Neuronal stem cell (in vitro differentiated cells): ENCODE measurements at regions not wholly inside any gene's neighbourhood (a gene's known extent, or its start where the extent isn't known, plus 50 kb on each side); places are given as distances from the start of the nearest gene placed in this dataset.
A peak's percentile ranks its signal among the peaks of the same experiment; 100 is the strongest.

Experiments used
- DNase-seq: peaks from one replicate; pipeline ENCODE4 v3.0.0-alpha.2; 2013; ENCODE audit warnings: low spot score
- H2AFZ ChIP-seq: one replicate; pipeline ENCODE4 v1.6.1; 2013; ENCODE audit warnings: mild to moderate bottlenecking, low read length, inconsistent platforms
- H2AK5ac ChIP-seq: 2 replicates; pipeline ENCODE4 v1.6.1; 2013; ENCODE audit warnings: low read depth, mild to moderate bottlenecking, inconsistent platforms, low read length, moderate library complexity, mixed read lengths
- H2BK120ac ChIP-seq: 2 replicates; pipeline ENCODE4 v1.6.1; 2013; ENCODE audit warnings: low read depth, mild to moderate bottlenecking, inconsistent platforms, low read length, moderate library complexity, mixed read lengths
- H2BK12ac ChIP-seq: one replicate; pipeline ENCODE4 v1.6.1; 2013; ENCODE audit warnings: low read length, inconsistent platforms
- H2BK15ac ChIP-seq: 2 replicates; pipeline ENCODE4 v1.6.1; 2013; ENCODE audit warnings: mild to moderate bottlenecking, low read length, inconsistent platforms, mixed read lengths
- H2BK5ac ChIP-seq: one replicate; pipeline ENCODE4 v1.6.1; 2013; ENCODE audit warnings: inconsistent platforms, mild to moderate bottlenecking, low read length, moderate library complexity
- H3K14ac ChIP-seq: one replicate; pipeline ENCODE4 v1.6.1; 2013; ENCODE audit warnings: low read length, inconsistent platforms
- H3K18ac ChIP-seq: 2 replicates; pipeline ENCODE4 v1.6.1; 2013; ENCODE audit warnings: low read length, inconsistent platforms
- H3K23ac ChIP-seq: 2 replicates; pipeline ENCODE4 v1.6.1; 2013; ENCODE audit warnings: low read depth, mild to moderate bottlenecking, mixed read lengths, low read length, inconsistent platforms; ENCODE audit not compliant: poor library complexity
- H3K27ac ChIP-seq: replicated peaks from 3 replicates; pipeline ENCODE4 v1.5.1; 2013; ENCODE audit warnings: low read length, inconsistent platforms
- H3K27me3 ChIP-seq, 3 experiments: 2 replicates each; pipeline ENCODE4 v1.6.1; 2013; ENCODE audit warnings: low read length in 3 of 3, mild to moderate bottlenecking in 2 of 3, inconsistent platforms in 1 of 3, low read depth in 1 of 3, mixed read lengths in 1 of 3, moderate library complexity in 1 of 3; ENCODE audit not compliant: control insufficient read depth in 3 of 3, insufficient read depth in 3 of 3
- H3K36me3 ChIP-seq, 2 donors: replicated peaks in 1 of 2; 2 replicates each; pipeline ENCODE4 v1.6.1; 2013; ENCODE audit warnings: low read length in 2 of 2; ENCODE audit not compliant: control insufficient read depth in 2 of 2, insufficient read depth in 2 of 2
- H3K4ac ChIP-seq: 2 replicates; pipeline ENCODE4 v1.6.1; 2013; ENCODE audit warnings: inconsistent platforms, mild to moderate bottlenecking, low read length, moderate library complexity
- H3K4me1 ChIP-seq, 2 donors: 1 replicate in 1 of 2; 2 replicates in 1 of 2; pipeline ENCODE4 v1.6.1; 2013; ENCODE audit warnings: low read length in 2 of 2, low read depth in 1 of 2; ENCODE audit not compliant: control insufficient read depth in 2 of 2, insufficient read depth in 1 of 2
- H3K4me2 ChIP-seq: one replicate; pipeline ENCODE4 v1.6.1; 2013; ENCODE audit warnings: mild to moderate bottlenecking, low read length, inconsistent platforms; ENCODE audit not compliant: insufficient read depth, poor library complexity, severe bottlenecking
- H3K4me3 ChIP-seq, 2 donors: 2 replicates each; pipeline ENCODE4 v1.5.1; 2013; ENCODE audit warnings: low read length in 2 of 2, mild to moderate bottlenecking in 2 of 2, inconsistent platforms in 1 of 2, moderate library complexity in 1 of 2
- H3K79me1 ChIP-seq: one replicate; pipeline ENCODE4 v1.6.1; 2013; ENCODE audit warnings: low read depth, mild to moderate bottlenecking, inconsistent platforms, low read length, moderate library complexity
- H3K9ac ChIP-seq: one replicate; pipeline ENCODE4 v1.6.1; 2013; ENCODE audit warnings: mild to moderate bottlenecking, low read depth, low read length, inconsistent platforms; ENCODE audit not compliant: poor library complexity
- H3K9me3 ChIP-seq, 2 donors: replicated peaks in 1 of 2; 2 replicates each; pipeline versions ENCODE3 to v1.6.1; 2013; ENCODE audit warnings: low read length in 2 of 2, mild to moderate bottlenecking in 2 of 2, inconsistent platforms in 1 of 2, low read depth in 1 of 2, mixed read lengths in 1 of 2, moderate library complexity in 1 of 2; ENCODE audit not compliant: control insufficient read depth in 2 of 2, insufficient read depth in 1 of 2
- H4K8ac ChIP-seq: one replicate; pipeline ENCODE4 v1.6.1; 2013; ENCODE audit warnings: low read depth, mild to moderate bottlenecking, inconsistent platforms, low read length, moderate library complexity
- H4K91ac ChIP-seq: one replicate; pipeline ENCODE4 v1.6.1; 2013; ENCODE audit warnings: low read length, low read depth, mild to moderate bottlenecking, inconsistent platforms; ENCODE audit not compliant: poor library complexity
- WGBS, 2 donors: extraction: QIAGEN DNeasy Blood & Tissue Kit; methylation state at CpG; one replicate each; pipeline ENCODE4 v1.1.7; 2013; ENCODE audit warnings: missing lambda C conversion rate in 2 of 2, mixed read lengths in 1 of 2; ENCODE audit not compliant: insufficient read length in 2 of 2, insufficient replicate concordance in 1 of 2; ENCODE audit errors: extremely low coverage in 2 of 2; 5-methylcytosine and 5-hydroxymethylcytosine counted together

GRCh38 chr3:25143356-25144025, 284.6 kb upstream of the RARB start:
- Histone ChIP-seq H2BK15ac (no peak overlapping the region), H2BK120ac (no peak overlapping the region), H4K8ac (no peak overlapping the region), H3K23ac (no peak overlapping the region), H3K27ac (no peak overlapping the region), H2AK5ac (no peak overlapping the region), H3K36me3 (no peaks in the 10 kb centered on the region), H2BK5ac (no peak overlapping the region), H3K4me2 (no peak overlapping the region), H3K9me3 (no peaks in the 10 kb centered on the region), H3K4me3 (no peak overlapping the region), H3K4ac (no peak overlapping the region), H3K79me1 (no peaks in the 10 kb centered on the region), H3K4me1 (peaks cover 0 to 4% of the 10 kb centered on the region in 2 donors), H2BK12ac (no peak overlapping the region), H3K14ac (no peak overlapping the region), H3K27me3 (no peaks in the 10 kb centered on the region), H4K91ac (no peak overlapping the region), H3K18ac (no peak overlapping the region), H2AFZ (no peak overlapping the region), H3K9ac (no peak overlapping the region)
- no CpG with 5 or more reads among the region's 5 CpGs for WGBS, 2 donors
- DNase-seq = no peak

DNA sequence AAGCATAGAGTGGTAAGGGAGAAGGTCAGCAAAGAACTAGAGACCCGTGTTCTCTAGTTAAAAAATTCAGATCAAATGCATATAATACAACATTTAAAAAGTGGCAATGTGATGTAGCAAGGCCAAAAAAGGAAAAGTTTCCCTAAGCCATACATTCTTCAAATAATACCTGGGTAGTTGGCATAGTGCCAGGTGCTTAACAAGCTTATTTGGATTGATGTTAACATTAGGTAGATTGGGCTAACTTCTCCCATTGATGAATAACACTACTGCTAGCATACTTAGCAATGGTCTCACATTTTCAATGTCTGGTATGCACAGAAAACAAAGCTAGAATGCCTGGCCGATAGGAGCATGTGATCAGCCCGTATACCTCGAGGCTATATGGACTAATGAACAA, 283.6 kb upstream of the RARB start:
- no CpG with 5 or more reads among the region's 4 CpGs for WGBS, 2 donors

GRCh38 chr3:25145176-25145575, 282.9 kb upstream of the RARB start:
- no peak overlapping the region for H2BK5ac ChIP-seq
- no peak overlapping the region for H3K14ac ChIP-seq
- H2AFZ ChIP-seq = no peak overlapping the region
- no peak overlapping the region for H2BK15ac ChIP-seq
- H2BK120ac ChIP-seq = no peak overlapping the region
- no CpG with 5 or more reads among the region's 1 CpG for WGBS, 2 donors
- H2AK5ac ChIP-seq = no peak overlapping the region
- no peak overlapping the region for H4K91ac ChIP-seq
- no peak overlapping the region for H3K4me2 ChIP-seq
- H3K23ac ChIP-seq = no peak overlapping the region
- no peak overlapping the region for H3K4me3 ChIP-seq
- no peaks in the 10 kb centered on the region for H3K36me3 ChIP-seq
- no peaks in the 10 kb centered on the region for H3K79me1 ChIP-seq
- H3K27ac ChIP-seq = no peak overlapping the region
- H3K18ac ChIP-seq = no peak overlapping the region
- H3K27me3 ChIP-seq = no peaks in the 10 kb centered on the region
- H2BK12ac ChIP-seq = no peak overlapping the region
- no peak overlapping the region for H4K8ac ChIP-seq
- DNase-seq = no peak
- no peaks in the 10 kb centered on the region for H3K9me3 ChIP-seq
- no peak overlapping the region for H3K4ac ChIP-seq
- H3K4me1 ChIP-seq = peaks cover 0 to 5% of the 10 kb centered on the region in 2 donors
- H3K9ac ChIP-seq = no peak overlapping the region

More for the DNA sequence above, 283.6 kb upstream of the RARB start:
- Histone ChIP-seq H2BK12ac (no peak overlapping the region), H3K79me1 (no peaks in the 10 kb centered on the region), H3K36me3 (no peaks in the 10 kb centered on the region), H3K9me3 (no peaks in the 10 kb centered on the region), H2BK5ac (no peak overlapping the region), H4K91ac (no peak overlapping the region), H3K4me1 (peaks cover 0 to 4% of the 10 kb centered on the region in 2 donors), H2AFZ (no peak overlapping the region), H2BK15ac (no peak overlapping the region), H3K4me2 (no peak overlapping the region), H3K23ac (no peak overlapping the region), H3K9ac (no peak overlapping the region), H3K18ac (no peak overlapping the region), H3K14ac (no peak overlapping the region), H2AK5ac (no peak overlapping the region), H4K8ac (no peak overlapping the region), H3K4me3 (no peak overlapping the region), H3K4ac (no peak overlapping the region), H3K27ac (no peak overlapping the region), H3K27me3 (no peaks in the 10 kb centered on the region), H2BK120ac (no peak overlapping the region)
- DNase-seq = no peak

DNA sequence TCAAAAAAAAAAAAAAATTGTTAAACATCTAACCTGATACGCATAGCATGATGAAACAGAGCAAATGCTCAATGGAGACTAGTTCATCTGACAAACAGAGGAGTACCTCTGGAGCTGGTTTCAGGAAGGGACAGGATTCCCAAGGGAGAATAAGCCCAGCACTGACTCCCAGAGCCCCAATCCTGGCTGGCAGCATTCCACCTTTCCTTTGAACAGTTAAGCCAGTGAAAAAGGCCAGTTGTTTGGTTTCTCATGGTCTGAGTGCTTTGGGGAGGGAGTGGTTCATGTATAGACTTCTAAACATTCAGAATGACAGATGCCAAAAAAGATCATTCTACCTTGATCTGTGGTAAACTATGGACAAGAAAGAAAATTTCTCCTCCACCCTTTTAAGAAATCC, 277.9 kb upstream of the RARB start:
- no peak overlapping the region for H3K4me2 ChIP-seq
- no peak overlapping the region for H2BK5ac ChIP-seq
- no peak overlapping the region for H2AK5ac ChIP-seq
- H3K4me3 ChIP-seq = no peak overlapping the region
- H2AFZ ChIP-seq = peak overlapping the region; percentile 49
- H3K27me3 ChIP-seq = no peaks in the 10 kb centered on the region
- H3K79me1 ChIP-seq = no peaks in the 10 kb centered on the region
- H4K8ac ChIP-seq = no peak overlapping the region
- H3K4me1 ChIP-seq = peaks cover 9 to 19% of the 10 kb centered on the region in 2 donors
- H4K91ac ChIP-seq = no peak overlapping the region
- H2BK12ac ChIP-seq = no peak overlapping the region
- H3K4ac ChIP-seq = no peak overlapping the region
- no peak overlapping the region for H3K9ac ChIP-seq
- no peak overlapping the region for H2BK120ac ChIP-seq
- WGBS, 2 donors = no CpG with 5 or more reads among the region's 1 CpG
- no peak overlapping the region for H3K14ac ChIP-seq
- no peak overlapping the region for H3K27ac ChIP-seq
- H3K23ac ChIP-seq = no peak overlapping the region
- H3K9me3 ChIP-seq = no peaks in the 10 kb centered on the region
- no peak for DNase-seq
- no peak overlapping the region for H2BK15ac ChIP-seq
- H3K18ac ChIP-seq = no peak overlapping the region
- no peaks in the 10 kb centered on the region for H3K36me3 ChIP-seq
